DND-41 (cell line): ENCODE measurements at regions not wholly inside any gene's neighbourhood (a gene's known extent, or its start where the extent isn't known, plus 50 kb on each side); places are given as distances from the start of the nearest gene placed in this dataset.

Experiments used
- ATAC-seq: fragments of 200-7000 bp; cut with Tn5 transposase; 3 replicates; pipeline ENCODE4 v1.9.1; 2021; ENCODE audit warnings: low read depth; ENCODE audit not compliant: insufficient read depth
- DNase-seq: peaks from one replicate; pipeline ENCODE4 v3.0.0-alpha.2; 2020
- H2AFZ ChIP-seq: 2 replicates; pipeline ENCODE4 v1.6.0; 2012; ENCODE audit warnings: low read depth, low read length
- H3K27ac ChIP-seq: 2 replicates; pipeline ENCODE4 v1.5.1; 2012; ENCODE audit warnings: low read length, inconsistent platforms
- H3K27me3 ChIP-seq: fragments of 200-600 bp; sonication (generic); 2 replicates; pipeline ENCODE4 v1.6.0; 2012; ENCODE audit warnings: low read length, mild to moderate bottlenecking, inconsistent platforms; ENCODE audit not compliant: insufficient read depth, poor library complexity
- H3K36me3 ChIP-seq: 2 replicates; pipeline ENCODE4 v1.5.1; 2012; ENCODE audit warnings: low read length, inconsistent platforms; ENCODE audit not compliant: insufficient read depth
- H3K4me1 ChIP-seq: 2 replicates; pipeline ENCODE4 v1.5.1; 2012; ENCODE audit warnings: mild to moderate bottlenecking, low read length; ENCODE audit not compliant: insufficient read depth
- H3K4me2 ChIP-seq: 2 replicates; pipeline ENCODE4 v1.6.0; 2012; ENCODE audit warnings: mild to moderate bottlenecking, moderate library complexity, low read length, inconsistent platforms; ENCODE audit not compliant: insufficient read depth
- H3K4me3 ChIP-seq, 2 experiments: fragments of 200-600 bp in 1 of 2; shearing (Covaris generic) in 1 of 2; 2 replicates each; pipeline ENCODE4 v1.5.1; 2012 to 2016; ENCODE audit warnings: inconsistent platforms in 2 of 2, low read length in 2 of 2, mild to moderate bottlenecking in 2 of 2, low read depth in 1 of 2, moderate library complexity in 1 of 2
- H3K79me2 ChIP-seq: 2 replicates; pipeline ENCODE4 v1.6.0; 2012; ENCODE audit warnings: low read length, inconsistent platforms; ENCODE audit not compliant: insufficient read depth
- H3K9ac ChIP-seq: 2 replicates; pipeline ENCODE4 v1.6.0; 2012; ENCODE audit warnings: low read depth, mild to moderate bottlenecking, inconsistent platforms, low read length, moderate library complexity
- H3K9me3 ChIP-seq: 2 replicates; pipeline ENCODE4 v1.5.1; 2012; ENCODE audit warnings: low read length, moderate library complexity, mild to moderate bottlenecking, inconsistent platforms; ENCODE audit not compliant: insufficient read depth, severe bottlenecking
- H4K20me1 ChIP-seq: 2 replicates; pipeline ENCODE4 v1.6.0; 2012; ENCODE audit warnings: low read length; ENCODE audit not compliant: insufficient read depth
- EZH2 ChIP-seq: IDR thresholded peaks from 3 replicates; pipeline ENCODE4 v1.6.1; 2012; ENCODE audit warnings: borderline replicate concordance, low read depth, mild to moderate bottlenecking, moderate library complexity, low read length, inconsistent platforms; ENCODE audit not compliant: severe bottlenecking
- TF ChIP-seq, protein P1 (sequence below): IDR thresholded peaks from 2 replicates; pipeline ENCODE4 v1.5.1; 2012; ENCODE audit warnings: borderline replicate concordance, low read length, moderate library complexity, mild to moderate bottlenecking; ENCODE audit not compliant: poor library complexity, severe bottlenecking; ENCODE audit errors: extremely low read depth

DNA sequence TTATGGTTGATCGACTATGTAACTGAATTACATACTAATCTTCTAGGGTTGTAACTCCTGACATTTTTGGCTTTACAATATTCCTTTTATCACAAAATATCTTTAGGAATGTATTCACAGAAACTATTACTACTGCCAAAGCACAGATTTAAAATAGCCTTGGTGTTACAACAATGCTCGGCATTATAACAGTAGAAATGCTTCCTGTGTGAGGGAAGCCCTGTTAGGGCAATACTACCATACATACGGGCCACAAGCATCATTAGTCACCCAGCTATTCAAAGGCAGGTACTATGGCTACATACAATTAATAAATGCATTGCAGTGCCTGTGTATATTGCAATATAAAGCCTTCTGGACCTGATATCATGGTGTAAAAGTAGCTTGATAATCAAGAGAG lies 517.8 kb downstream of the C12orf50 start:
- DNase-seq = no peak

DNA sequence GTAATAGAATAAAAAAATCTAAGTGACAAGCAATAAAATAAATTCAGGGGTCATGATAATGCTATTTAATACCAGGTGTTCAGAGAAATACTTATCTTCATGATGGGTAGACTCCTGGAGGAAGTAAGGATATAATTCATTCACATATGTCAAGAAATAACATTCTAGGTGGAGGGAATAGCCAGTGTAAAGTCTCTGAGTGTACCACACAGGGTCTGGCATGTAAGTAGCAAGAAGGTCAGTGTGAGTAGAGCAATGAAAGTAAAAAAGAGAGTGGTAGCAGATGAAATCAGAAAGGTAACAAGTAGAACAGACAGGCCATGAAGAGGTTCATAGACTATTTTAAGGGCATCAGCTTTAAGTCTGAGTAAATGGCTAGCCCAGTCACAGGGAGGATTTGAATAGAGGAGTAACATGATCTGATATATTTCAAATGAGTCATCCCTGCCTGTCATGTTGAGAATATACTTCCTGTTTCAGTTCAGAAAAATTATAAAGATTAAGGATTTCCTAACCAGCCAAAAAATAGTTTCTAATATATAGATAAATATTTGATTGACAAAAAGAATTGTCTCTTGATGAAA lies 519.9 kb downstream of the C12orf50 start:
- ATAC-seq = no peak
- Histone ChIP-seq H3K27me3 (no peaks in the 10 kb centered on the region), H3K79me2 (no peaks in the 10 kb centered on the region), H3K27ac (no peak overlapping the region), H3K36me3 (no peaks in the 10 kb centered on the region), H3K9me3 (no peaks in the 10 kb centered on the region), H4K20me1 (no peaks in the 10 kb centered on the region), H3K4me3 (no peak overlapping the region), H3K4me1 (no peaks in the 10 kb centered on the region), H3K4me2 (no peak overlapping the region), H3K9ac (no peak overlapping the region), H2AFZ (no peak overlapping the region)
- TF ChIP-seq, protein P1, sequence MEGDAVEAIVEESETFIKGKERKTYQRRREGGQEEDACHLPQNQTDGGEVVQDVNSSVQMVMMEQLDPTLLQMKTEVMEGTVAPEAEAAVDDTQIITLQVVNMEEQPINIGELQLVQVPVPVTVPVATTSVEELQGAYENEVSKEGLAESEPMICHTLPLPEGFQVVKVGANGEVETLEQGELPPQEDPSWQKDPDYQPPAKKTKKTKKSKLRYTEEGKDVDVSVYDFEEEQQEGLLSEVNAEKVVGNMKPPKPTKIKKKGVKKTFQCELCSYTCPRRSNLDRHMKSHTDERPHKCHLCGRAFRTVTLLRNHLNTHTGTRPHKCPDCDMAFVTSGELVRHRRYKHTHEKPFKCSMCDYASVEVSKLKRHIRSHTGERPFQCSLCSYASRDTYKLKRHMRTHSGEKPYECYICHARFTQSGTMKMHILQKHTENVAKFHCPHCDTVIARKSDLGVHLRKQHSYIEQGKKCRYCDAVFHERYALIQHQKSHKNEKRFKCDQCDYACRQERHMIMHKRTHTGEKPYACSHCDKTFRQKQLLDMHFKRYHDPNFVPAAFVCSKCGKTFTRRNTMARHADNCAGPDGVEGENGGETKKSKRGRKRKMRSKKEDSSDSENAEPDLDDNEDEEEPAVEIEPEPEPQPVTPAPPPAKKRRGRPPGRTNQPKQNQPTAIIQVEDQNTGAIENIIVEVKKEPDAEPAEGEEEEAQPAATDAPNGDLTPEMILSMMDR = no peak
- TF ChIP-seq EZH2 = no peak
- DNase-seq = no peak

More for the DNA sequence above, 517.8 kb downstream of the C12orf50 start:
- Histone ChIP-seq H4K20me1 (no peaks in the 10 kb centered on the region), H3K4me3 (no peak overlapping the region), H3K9ac (no peak overlapping the region), H3K36me3 (no peaks in the 10 kb centered on the region), H3K27me3 (no peaks in the 10 kb centered on the region), H3K4me1 (no peaks in the 10 kb centered on the region), H3K27ac (no peak overlapping the region), H3K9me3 (no peaks in the 10 kb centered on the region), H2AFZ (no peak overlapping the region), H3K4me2 (no peak overlapping the region), H3K79me2 (no peaks in the 10 kb centered on the region)
- no peak for ATAC-seq
- TF ChIP-seq, protein P1 = no peak
- no peak for TF ChIP-seq EZH2

DNA sequence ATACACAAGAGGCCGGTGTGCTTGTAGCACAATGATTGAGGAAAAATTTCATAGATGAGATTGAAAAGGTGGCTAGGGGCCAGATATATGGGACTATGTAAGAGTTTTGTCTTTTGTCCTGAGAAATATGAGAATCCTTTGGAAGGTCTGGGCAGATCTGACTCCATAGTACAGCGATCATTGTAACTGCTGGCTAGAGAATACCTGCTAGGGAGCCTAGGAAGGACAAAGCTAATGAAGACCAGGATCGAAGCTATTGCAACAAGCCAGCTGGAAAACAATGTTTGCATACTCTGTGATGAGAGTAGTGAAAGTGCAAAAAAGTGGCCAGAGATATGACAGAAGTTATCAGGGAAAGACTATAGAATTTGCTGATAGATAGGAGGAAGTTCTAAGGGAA lies 537.6 kb downstream of the C12orf50 start:
- Histone ChIP-seq H2AFZ (no peak overlapping the region), H4K20me1 (no peaks in the 10 kb centered on the region), H3K4me1 (no peaks in the 10 kb centered on the region), H3K79me2 (no peaks in the 10 kb centered on the region), H3K4me3 (no peak overlapping the region), H3K27me3 (no peaks in the 10 kb centered on the region), H3K9me3 (no peaks in the 10 kb centered on the region), H3K4me2 (no peak overlapping the region), H3K27ac (no peak overlapping the region), H3K9ac (no peak overlapping the region), H3K36me3 (no peaks in the 10 kb centered on the region)
- DNase-seq (no peak), ATAC-seq (no peak)
- no peak for TF ChIP-seq EZH2
- TF ChIP-seq, protein P1 = no peak

DNA sequence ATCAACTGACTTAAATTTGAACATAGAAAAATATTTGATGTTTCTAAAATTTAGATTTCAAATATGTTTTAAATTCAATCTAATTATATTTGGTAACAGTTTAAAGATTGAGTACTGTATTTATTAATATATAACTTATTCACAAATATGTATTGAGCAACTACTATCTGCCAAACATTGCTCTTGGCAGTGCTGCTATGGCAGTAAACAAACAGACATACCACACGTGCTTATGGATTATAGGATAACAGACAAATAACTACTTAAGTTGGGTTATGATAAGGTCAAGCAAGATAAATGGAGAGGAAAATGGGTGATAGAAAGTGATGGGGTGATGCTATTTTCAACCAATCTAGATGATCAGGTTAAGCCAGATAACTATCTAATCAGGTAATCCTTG lies 538.1 kb downstream of the C12orf50 start:
- no peak for DNase-seq
- no peak overlapping the region for H3K4me3 ChIP-seq
- no peak for ATAC-seq
- H3K4me2 ChIP-seq = no peak overlapping the region
- no peak for TF ChIP-seq EZH2
- TF ChIP-seq, protein P1 = no peak
- H2AFZ ChIP-seq = no peak overlapping the region
- H3K79me2 ChIP-seq = no peaks in the 10 kb centered on the region
- no peaks in the 10 kb centered on the region for H3K4me1 ChIP-seq
- no peak overlapping the region for H3K9ac ChIP-seq
- no peak overlapping the region for H3K27ac ChIP-seq
- no peaks in the 10 kb centered on the region for H3K9me3 ChIP-seq
- H4K20me1 ChIP-seq = no peaks in the 10 kb centered on the region
- H3K27me3 ChIP-seq = no peaks in the 10 kb centered on the region
- no peaks in the 10 kb centered on the region for H3K36me3 ChIP-seq
